ENCODE measurements at regions not wholly inside any gene's neighbourhood (a gene's known extent, or its start where the extent isn't known, plus 50 kb on each side); places are given as distances from the start of the nearest gene placed in this dataset.

DNA sequence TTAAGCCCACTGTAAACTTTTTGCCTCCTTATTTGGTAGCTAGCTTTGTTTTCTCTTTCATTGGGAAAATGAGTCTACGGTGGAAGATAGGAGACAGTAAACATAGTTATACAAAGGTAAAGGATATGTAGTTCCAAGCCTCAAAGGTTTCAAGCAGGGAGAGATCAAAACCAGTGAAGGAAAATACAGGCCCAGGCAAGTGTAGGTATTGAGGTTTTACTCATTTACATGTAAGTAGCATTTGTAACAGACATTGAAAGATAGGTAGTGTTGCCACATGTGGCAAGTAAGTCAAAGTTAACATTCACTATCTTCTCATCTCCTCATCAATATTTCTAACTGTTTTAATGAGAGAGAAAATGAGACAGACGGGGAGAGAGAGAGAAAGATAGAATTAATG, 136.5 kb downstream of the RTL3 start:
- TF ChIP-seq, protein P1, sequence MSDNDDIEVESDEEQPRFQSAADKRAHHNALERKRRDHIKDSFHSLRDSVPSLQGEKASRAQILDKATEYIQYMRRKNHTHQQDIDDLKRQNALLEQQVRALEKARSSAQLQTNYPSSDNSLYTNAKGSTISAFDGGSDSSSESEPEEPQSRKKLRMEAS (IDR thresholded peaks at IDR 0.05; ENCODE audit: low read depth) = no peak
- TF ChIP-seq TEAD4 (IDR thresholded peaks at IDR 0.05; ENCODE audit: borderline replicate concordance, insufficient read depth) = no peak

Measured in SK-N-SH (cell line).